T-helper 2 cell treated with Interferon-gamma antibody and Interleukin-4, amounts not matched to agents 5 μg/mL and 100 μg/mL, for 36 hours (primary cell): ENCODE measurements at regions not wholly inside any gene's neighbourhood (a gene's known extent, or its start where the extent isn't known, plus 50 kb on each side); places are given as distances from the start of the nearest gene placed in this dataset.
"Not testable (repeated sequence)": the region's sequence is repeated elsewhere in the genome, so short reads cannot be mapped to it uniquely, and the experiment has no call there.

ENCODE experiments used
- DNase-seq: peaks from one replicate; pipeline ENCODE4 v3.0.0; 2021; ENCODE audit warnings: low spot score
- H3K27ac Mint-ChIP-seq: one replicate; pipeline ENCODE4 v1.8.0; 2021; ENCODE audit warnings: mild to moderate bottlenecking, mixed read lengths
- H3K27me3 Mint-ChIP-seq: one replicate; pipeline ENCODE4 v1.8.0; 2021; ENCODE audit warnings: low read depth, mixed read lengths
- H3K36me3 Mint-ChIP-seq: one replicate; pipeline ENCODE4 v1.8.0; 2021; ENCODE audit warnings: low read depth, mixed read lengths
- H3K4me1 Mint-ChIP-seq: one replicate; pipeline ENCODE4 v1.8.0; 2021; ENCODE audit warnings: low read depth, mixed read lengths
- H3K4me3 Mint-ChIP-seq: one replicate; pipeline ENCODE4 v1.8.0; 2022; ENCODE audit warnings: mild to moderate bottlenecking, moderate library complexity, mixed read lengths
- H3K9me3 Mint-ChIP-seq: one replicate; pipeline ENCODE4 v1.8.0; 2021; ENCODE audit warnings: mixed read lengths

GRCh38 chr2:35510636-35511035 is 844.9 kb upstream of the CRIM1 start:
- no peaks in the 10 kb centered on the region for H3K36me3 Mint-ChIP-seq
- no peak overlapping the region for H3K27ac Mint-ChIP-seq
- H3K4me1 Mint-ChIP-seq: no peaks in the 10 kb centered on the region
- no peak for DNase-seq
- H3K4me3 Mint-ChIP-seq: no peak overlapping the region
- H3K27me3 Mint-ChIP-seq: no peaks in the 10 kb centered on the region
- H3K9me3 Mint-ChIP-seq: peaks cover 8% of the 10 kb centered on the region

GRCh38 chr2:35508601-35509000 is 847.0 kb upstream of the CRIM1 start:
- Mint-ChIP-seq H3K9me3 (peaks cover 8% of the 10 kb centered on the region), H3K27ac (no peak overlapping the region)

GRCh38 chr2:35504419-35504818 is 851.2 kb upstream of the CRIM1 start:
- Mint-ChIP-seq H3K9me3 (peaks cover 6% of the 10 kb centered on the region), H3K4me1 (no peaks in the 10 kb centered on the region), H3K36me3 (no peaks in the 10 kb centered on the region), H3K27ac (no peak overlapping the region), H3K4me3 (no peak overlapping the region), H3K27me3 (no peaks in the 10 kb centered on the region)
- no peak for DNase-seq

More at GRCh38 chr2:35508601-35509000, 847.0 kb upstream of the CRIM1 start:
- H3K4me3 Mint-ChIP-seq: no peak overlapping the region
- DNase-seq: no peak
- no peaks in the 10 kb centered on the region for H3K27me3 Mint-ChIP-seq
- no peaks in the 10 kb centered on the region for H3K4me1 Mint-ChIP-seq
- no peaks in the 10 kb centered on the region for H3K36me3 Mint-ChIP-seq

DNA sequence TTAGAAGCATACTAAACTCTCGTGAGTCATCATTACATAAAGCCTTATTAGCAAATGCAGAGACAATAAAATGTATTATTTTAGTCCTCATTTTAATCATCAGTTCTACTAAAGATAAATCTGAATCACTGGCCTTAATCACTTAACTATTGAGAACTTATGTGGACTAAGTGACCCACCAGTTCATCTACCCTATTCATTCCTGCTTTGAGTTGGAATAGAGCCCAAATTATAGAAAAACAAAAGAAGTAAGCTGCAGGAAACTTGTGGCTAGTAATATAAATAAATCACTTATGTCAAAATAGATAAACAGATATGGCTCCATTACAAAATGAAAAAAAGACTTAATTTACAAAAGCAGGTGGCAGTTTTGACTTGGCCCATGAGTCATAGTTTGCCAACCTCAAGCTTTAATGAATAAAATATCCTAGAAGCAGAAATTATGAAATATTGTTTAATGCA is 851.8 kb upstream of the CRIM1 start:
- Mint-ChIP-seq H3K4me3 (no peak overlapping the region), H3K36me3 (no peaks in the 10 kb centered on the region)
- no peak for DNase-seq

DNA sequence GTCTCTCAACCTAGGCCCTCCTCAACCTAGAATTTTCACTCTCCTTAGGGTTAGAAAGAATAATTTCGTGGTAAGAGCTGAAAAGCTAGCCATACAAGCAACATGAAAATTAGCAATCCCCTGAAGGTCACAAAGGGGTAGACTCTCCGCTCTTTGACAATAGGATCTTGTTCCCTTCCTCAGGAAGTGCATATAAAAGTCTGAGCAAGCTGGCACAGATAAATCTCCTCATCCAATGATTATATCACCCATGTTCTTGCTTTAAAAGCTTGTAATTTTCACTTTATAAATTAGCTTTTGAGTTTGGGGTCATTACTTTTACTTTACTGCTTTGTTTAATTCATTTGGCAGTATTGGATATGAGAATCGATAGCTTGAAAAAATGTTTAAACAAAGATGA is 852.3 kb upstream of the CRIM1 start:
- Mint-ChIP-seq H3K4me3 (no peak overlapping the region), H3K27me3 (no peaks in the 10 kb centered on the region), H3K4me1 (no peaks in the 10 kb centered on the region), H3K9me3 (peaks cover 12% of the 10 kb centered on the region), H3K36me3 (no peaks in the 10 kb centered on the region), H3K27ac (no peak overlapping the region)
- DNase-seq: no peak

More for the DNA sequence above, 851.8 kb upstream of the CRIM1 start:
- Mint-ChIP-seq H3K27me3 (no peaks in the 10 kb centered on the region), H3K4me1 (no peaks in the 10 kb centered on the region), H3K9me3 (peaks cover 10% of the 10 kb centered on the region), H3K27ac (no peak overlapping the region)

DNA sequence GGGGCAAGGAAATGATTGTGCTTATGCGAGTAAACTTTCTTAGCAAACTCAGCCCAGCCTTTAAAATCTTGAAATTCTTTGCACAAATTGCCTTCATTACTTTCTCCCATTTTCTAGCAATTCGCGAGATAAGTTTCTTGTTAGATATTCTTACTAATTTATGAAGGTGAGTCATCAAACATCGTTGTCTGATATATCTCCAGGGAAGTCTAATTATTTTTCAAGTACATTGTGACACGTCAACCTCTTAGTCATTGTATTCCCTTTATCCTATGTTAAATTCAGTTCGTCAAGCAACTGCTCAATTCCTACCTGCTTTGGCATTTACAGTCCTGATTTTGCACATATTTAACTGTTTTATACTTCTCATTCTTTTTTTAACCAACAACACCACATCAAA is 854.5 kb upstream of the CRIM1 start:
- Mint-ChIP-seq H3K27ac (no peak overlapping the region), H3K4me3 (no peak overlapping the region), H3K9me3 (peaks cover 12% of the 10 kb centered on the region), H3K27me3 (no peaks in the 10 kb centered on the region), H3K36me3 (no peaks in the 10 kb centered on the region), H3K4me1 (no peaks in the 10 kb centered on the region)
- DNase-seq: no peak

DNA sequence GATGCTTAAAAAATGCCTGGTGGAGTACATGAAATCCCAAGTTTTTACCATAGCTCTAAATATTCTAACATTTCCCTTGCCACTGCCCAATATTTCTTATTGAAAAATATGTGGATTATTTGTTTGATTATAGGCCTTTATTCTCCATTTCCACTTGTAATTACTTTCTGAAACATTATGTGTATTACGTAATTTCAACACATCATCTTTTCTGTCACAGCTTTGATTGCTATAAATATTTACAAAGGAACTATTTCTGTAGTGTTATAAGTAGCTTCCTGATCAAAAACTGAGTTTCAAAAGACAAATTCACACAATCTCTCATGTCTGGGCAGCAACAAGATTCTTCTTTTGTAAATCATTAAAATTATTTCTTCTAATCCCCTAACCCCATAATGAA is 859.6 kb upstream of the CRIM1 start:
- no peak for DNase-seq
- no peaks in the 10 kb centered on the region for H3K36me3 Mint-ChIP-seq
- no peaks in the 10 kb centered on the region for H3K4me1 Mint-ChIP-seq
- H3K4me3 Mint-ChIP-seq: no peak overlapping the region
- no peak overlapping the region for H3K27ac Mint-ChIP-seq
- H3K9me3 Mint-ChIP-seq: peaks cover 8% of the 10 kb centered on the region
- H3K27me3 Mint-ChIP-seq: no peaks in the 10 kb centered on the region

DNA sequence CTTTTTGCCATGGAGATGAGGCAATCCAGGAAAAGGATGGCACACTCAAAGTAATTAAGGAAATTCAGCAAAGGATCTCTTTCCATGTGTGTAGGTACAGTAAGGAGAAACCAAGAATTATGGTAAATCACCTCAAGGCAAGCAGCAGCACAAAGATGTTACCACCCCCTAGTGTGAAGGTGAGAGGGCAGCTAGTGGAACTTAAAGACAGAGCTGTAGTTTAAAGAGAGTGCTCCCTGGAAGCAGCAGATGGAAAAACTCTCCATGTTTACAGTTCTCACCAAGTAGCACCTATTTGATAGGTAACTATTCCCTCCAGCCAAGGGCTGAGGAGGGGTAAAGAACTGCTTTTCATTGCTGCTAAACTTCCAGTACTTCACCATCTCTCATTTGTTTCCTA is 860.4 kb upstream of the CRIM1 start:
- DNase-seq: no peak
- Mint-ChIP-seq H3K4me1 (no peaks in the 10 kb centered on the region), H3K9me3 (peaks cover 6% of the 10 kb centered on the region), H3K27me3 (no peaks in the 10 kb centered on the region), H3K4me3 (no peak overlapping the region), H3K36me3 (no peaks in the 10 kb centered on the region), H3K27ac (no peak overlapping the region)

DNA sequence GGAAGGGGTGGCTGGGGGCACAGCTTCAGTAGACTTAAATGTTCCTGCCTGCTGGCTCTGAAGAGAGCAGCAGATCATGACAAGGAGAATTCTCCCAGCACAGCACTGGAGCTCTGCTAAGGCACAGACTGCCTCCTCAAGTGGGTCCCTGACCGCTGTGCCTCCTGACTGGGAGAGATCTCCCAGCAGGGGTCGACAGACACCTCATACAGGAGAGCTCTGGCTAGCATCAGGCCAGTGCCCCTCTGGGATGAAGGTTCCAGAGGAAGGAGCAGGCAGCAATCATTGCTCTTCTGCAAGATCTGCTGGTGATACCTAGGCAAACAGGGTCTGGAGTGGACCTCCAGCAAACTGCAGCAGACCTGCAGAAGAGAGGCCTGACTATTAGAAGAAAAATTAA is 877.5 kb upstream of the CRIM1 start:
- not testable (repeated sequence) for H3K27me3 Mint-ChIP-seq, H3K36me3 Mint-ChIP-seq, H3K4me1 Mint-ChIP-seq, H3K4me3 Mint-ChIP-seq, H3K27ac Mint-ChIP-seq, DNase-seq
- H3K9me3 Mint-ChIP-seq: peaks cover 11% of the 10 kb centered on the region

DNA sequence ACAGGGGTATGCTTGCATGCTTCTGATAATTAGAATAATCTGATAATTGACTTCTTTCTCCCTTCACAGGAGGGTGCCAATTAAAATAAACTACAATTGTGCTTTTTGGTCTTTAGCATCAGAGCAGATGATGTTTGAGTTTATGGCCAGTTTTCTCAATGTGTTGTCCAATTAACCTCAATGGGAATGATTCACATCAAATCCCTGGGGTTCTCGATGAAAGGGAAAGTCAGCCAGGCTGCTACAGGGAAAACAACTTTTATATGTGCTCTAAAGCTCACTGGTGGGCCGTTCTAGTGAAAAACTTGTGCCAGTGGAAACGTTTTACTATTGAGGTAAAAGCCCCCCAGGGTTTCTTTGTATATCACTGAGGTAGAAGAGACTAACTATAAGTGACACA is 887.3 kb upstream of the CRIM1 start:
- no peaks in the 10 kb centered on the region for H3K27me3 Mint-ChIP-seq
- H3K27ac Mint-ChIP-seq: no peak overlapping the region
- no peak overlapping the region for H3K4me3 Mint-ChIP-seq

GRCh38 chr2:35463805-35464596 is 891.6 kb upstream of the CRIM1 start:
- no peaks in the 10 kb centered on the region for H3K9me3 Mint-ChIP-seq

More for the DNA sequence above, 887.3 kb upstream of the CRIM1 start:
- H3K4me1 Mint-ChIP-seq: no peaks in the 10 kb centered on the region
- no peak for DNase-seq
- no peaks in the 10 kb centered on the region for H3K36me3 Mint-ChIP-seq
- H3K9me3 Mint-ChIP-seq: no peaks in the 10 kb centered on the region

GRCh38 chr2:35462226-35462998 is 893.2 kb upstream of the CRIM1 start:
- no peaks in the 10 kb centered on the region for H3K27me3 Mint-ChIP-seq
- H3K36me3 Mint-ChIP-seq: no peaks in the 10 kb centered on the region
- no peak overlapping the region for H3K4me3 Mint-ChIP-seq
- no peak for DNase-seq
- H3K27ac Mint-ChIP-seq: no peak overlapping the region
- no peaks in the 10 kb centered on the region for H3K9me3 Mint-ChIP-seq
- H3K4me1 Mint-ChIP-seq: no peaks in the 10 kb centered on the region

More at GRCh38 chr2:35463805-35464596, 891.6 kb upstream of the CRIM1 start:
- no peaks in the 10 kb centered on the region for H3K36me3 Mint-ChIP-seq
- DNase-seq: no peak
- no peak overlapping the region for H3K27ac Mint-ChIP-seq
- H3K4me1 Mint-ChIP-seq: no peaks in the 10 kb centered on the region
- no peaks in the 10 kb centered on the region for H3K27me3 Mint-ChIP-seq
- H3K4me3 Mint-ChIP-seq: no peak overlapping the region

- DNase-seq: no peak
- Mint-ChIP-seq H3K36me3 (no peaks in the 10 kb centered on the region), H3K4me3 (no peak overlapping the region), H3K27me3 (no peaks in the 10 kb centered on the region), H3K9me3 (no peaks in the 10 kb centered on the region), H3K27ac (no peak overlapping the region), H3K4me1 (no peaks in the 10 kb centered on the region)
Observed at GRCh38 chr2:35461406-35461805, 894.2 kb upstream of the CRIM1 start.

DNA sequence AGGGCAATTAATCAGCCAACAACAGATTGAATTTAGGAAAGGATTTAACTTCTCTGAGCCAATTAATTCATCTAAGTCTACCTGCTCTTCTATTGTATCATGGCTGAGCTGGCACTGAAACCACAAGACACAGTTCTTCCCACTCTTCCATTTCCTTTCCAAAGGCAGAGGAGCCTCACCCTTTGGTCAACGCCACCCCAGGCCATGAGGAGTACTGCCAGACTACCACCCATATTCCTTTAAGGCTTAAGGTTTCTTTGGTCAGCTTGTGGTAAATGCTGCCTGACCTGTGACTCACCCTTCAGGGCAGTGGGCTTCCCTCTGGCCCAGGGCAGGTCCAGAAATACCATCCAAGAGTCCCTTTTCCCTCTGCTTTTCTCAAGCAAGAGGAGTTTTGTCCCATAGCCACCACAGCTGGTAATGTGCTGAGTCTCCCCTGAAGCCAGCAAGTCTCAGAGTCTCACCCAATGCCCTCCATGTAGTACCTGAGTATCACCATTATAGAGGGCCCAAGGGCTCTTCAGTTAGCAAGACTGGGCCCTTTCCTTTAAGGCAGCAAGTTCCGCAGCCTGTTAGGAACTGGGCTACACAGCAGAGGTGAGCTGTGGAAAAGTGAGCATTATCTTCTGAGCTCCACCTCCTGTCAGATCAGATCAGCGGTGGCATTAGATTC is 900.5 kb upstream of the CRIM1 start:
- Mint-ChIP-seq H3K9me3 (no peaks in the 10 kb centered on the region), H3K4me3 (no peak overlapping the region), H3K27me3 (no peaks in the 10 kb centered on the region), H3K27ac (no peak overlapping the region), H3K36me3 (no peaks in the 10 kb centered on the region), H3K4me1 (no peaks in the 10 kb centered on the region)
- DNase-seq: no peak
